ENCODE measurements at regions not wholly inside any gene's neighbourhood (a gene's known extent, or its start where the extent isn't known, plus 50 kb on each side); places are given as distances from the start of the nearest gene placed in this dataset.

GRCh38 chr4:22970665-22971064 lies 277.9 kb downstream of the GBA3 start:
- no peaks in the 10 kb centered on the region for H3K36me3 ChIP-seq (ENCODE audit: control insufficient read depth, insufficient read depth, low read length)

GRCh38 chr4:22969287-22969896 lies 276.7 kb downstream of the GBA3 start:
- no peak overlapping the region for H3K9ac ChIP-seq (ENCODE audit: low read length)
- no peaks in the 10 kb centered on the region for H3K36me3 ChIP-seq (ENCODE audit: control insufficient read depth, insufficient read depth, low read length)
- no peak overlapping the region for H3K4me3 ChIP-seq (ENCODE audit: low read depth, low read length)
- H3K4me1 ChIP-seq (ENCODE audit: control insufficient read depth, insufficient read depth, low read length): no peaks in the 10 kb centered on the region
- no peaks in the 10 kb centered on the region for H3K27me3 ChIP-seq (ENCODE audit: control insufficient read depth, insufficient read depth, low read length)
- 0 out of 2 replicates have a peak, but pooled peaks cover 8% of the 10 kb centered on the region for H3K9me3 ChIP-seq (ENCODE audit: control insufficient read depth, insufficient read depth, low read depth, low read length)
- H3K27ac ChIP-seq (ENCODE audit: low read depth, low read length): no peak overlapping the region

More at GRCh38 chr4:22970665-22971064, 277.9 kb downstream of the GBA3 start:
- H3K27ac ChIP-seq (ENCODE audit: low read depth, low read length): no peak overlapping the region
- no peaks in the 10 kb centered on the region for H3K27me3 ChIP-seq (ENCODE audit: control insufficient read depth, insufficient read depth, low read length)
- H3K4me1 ChIP-seq (ENCODE audit: control insufficient read depth, insufficient read depth, low read length): no peaks in the 10 kb centered on the region
- no peak overlapping the region for H3K9ac ChIP-seq (ENCODE audit: low read length)
- peaks cover 8% of the 10 kb centered on the region; the same call in 1 of the 2 replicates for H3K9me3 ChIP-seq (ENCODE audit: control insufficient read depth, insufficient read depth, low read depth, low read length)
- no peak overlapping the region for H3K4me3 ChIP-seq (ENCODE audit: low read depth, low read length)

- H3K27me3 ChIP-seq (ENCODE audit: control insufficient read depth, insufficient read depth, low read length): no peaks in the 10 kb centered on the region
- H3K36me3 ChIP-seq (ENCODE audit: control insufficient read depth, insufficient read depth, low read length): no peaks in the 10 kb centered on the region
- no peak overlapping the region for H3K4me3 ChIP-seq (ENCODE audit: low read depth, low read length)
- no peak overlapping the region for H3K9ac ChIP-seq (ENCODE audit: low read length)
- H3K4me1 ChIP-seq (ENCODE audit: control insufficient read depth, insufficient read depth, low read length): no peaks in the 10 kb centered on the region
- H3K9me3 ChIP-seq (ENCODE audit: control insufficient read depth, insufficient read depth, low read depth, low read length): no peaks in the 10 kb centered on the region
- no peak overlapping the region for H3K27ac ChIP-seq (ENCODE audit: low read depth, low read length)
Measured at GRCh38 chr4:22962295-22962694, 269.6 kb downstream of the GBA3 start.

GRCh38 chr4:22959483-22959882 lies 266.7 kb downstream of the GBA3 start:
- Histone ChIP-seq H3K27me3 (ENCODE audit: control insufficient read depth, insufficient read depth, low read length) (no peaks in the 10 kb centered on the region), H3K4me3 (ENCODE audit: low read depth, low read length) (no peak overlapping the region), H3K9me3 (ENCODE audit: control insufficient read depth, insufficient read depth, low read depth, low read length) (no peaks in the 10 kb centered on the region), H3K36me3 (ENCODE audit: control insufficient read depth, insufficient read depth, low read length) (no peaks in the 10 kb centered on the region), H3K4me1 (ENCODE audit: control insufficient read depth, insufficient read depth, low read length) (no peaks in the 10 kb centered on the region), H3K9ac (ENCODE audit: low read length) (no peak overlapping the region), H3K27ac (ENCODE audit: low read depth, low read length) (no peak overlapping the region)

- Histone ChIP-seq H3K27me3 (ENCODE audit: control insufficient read depth, insufficient read depth, low read length) (no peaks in the 10 kb centered on the region), H3K4me1 (ENCODE audit: control insufficient read depth, insufficient read depth, low read length) (no peaks in the 10 kb centered on the region), H3K27ac (ENCODE audit: low read depth, low read length) (no peak overlapping the region), H3K4me3 (ENCODE audit: low read depth, low read length) (no peak overlapping the region), H3K9ac (ENCODE audit: low read length) (no peak overlapping the region), H3K36me3 (ENCODE audit: control insufficient read depth, insufficient read depth, low read length) (no peaks in the 10 kb centered on the region), H3K9me3 (ENCODE audit: control insufficient read depth, insufficient read depth, low read depth, low read length) (no peaks in the 10 kb centered on the region)
Measured at GRCh38 chr4:22957774-22958309, 265.1 kb downstream of the GBA3 start.

- Histone ChIP-seq H3K4me1 (ENCODE audit: control insufficient read depth, insufficient read depth, low read length) (no peaks in the 10 kb centered on the region), H3K4me3 (ENCODE audit: low read depth, low read length) (no peak overlapping the region), H3K9me3 (ENCODE audit: control insufficient read depth, insufficient read depth, low read depth, low read length) (no peaks in the 10 kb centered on the region), H3K36me3 (ENCODE audit: control insufficient read depth, insufficient read depth, low read length) (no peaks in the 10 kb centered on the region), H3K27me3 (ENCODE audit: control insufficient read depth, insufficient read depth, low read length) (no peaks in the 10 kb centered on the region; the same call in 1 of the 2 replicates), H3K27ac (ENCODE audit: low read depth, low read length) (no peak overlapping the region), H3K9ac (ENCODE audit: low read length) (no peak overlapping the region)
Measured at GRCh38 chr4:22949161-22949855, 256.6 kb downstream of the GBA3 start.

- peaks cover 11% of the 10 kb centered on the region; the same call in 1 of the 2 replicates for H3K4me1 ChIP-seq (ENCODE audit: control insufficient read depth, insufficient read depth, low read length)
- H3K9ac ChIP-seq (ENCODE audit: low read length): no peak overlapping the region
- H3K27me3 ChIP-seq (ENCODE audit: control insufficient read depth, insufficient read depth, low read length): no peaks in the 10 kb centered on the region; the same call in 1 of the 2 replicates
Measured at GRCh38 chr4:22947851-22948250, 255.1 kb downstream of the GBA3 start.

GRCh38 chr4:22942920-22943559 lies 250.3 kb downstream of the GBA3 start:
- peak overlapping the region; percentile 5; the same call in 1 of the 2 replicates for H3K4me3 ChIP-seq (ENCODE audit: low read depth, low read length)

More at GRCh38 chr4:22947851-22948250, 255.1 kb downstream of the GBA3 start:
- no peak overlapping the region for H3K27ac ChIP-seq (ENCODE audit: low read depth, low read length)
- no peaks in the 10 kb centered on the region for H3K36me3 ChIP-seq (ENCODE audit: control insufficient read depth, insufficient read depth, low read length)
- no peak overlapping the region for H3K4me3 ChIP-seq (ENCODE audit: low read depth, low read length)
- H3K9me3 ChIP-seq (ENCODE audit: control insufficient read depth, insufficient read depth, low read depth, low read length): no peaks in the 10 kb centered on the region

GRCh38 chr4:22941688-22942375 lies 249.1 kb downstream of the GBA3 start:
- no peak overlapping the region for H3K27ac ChIP-seq (ENCODE audit: low read depth, low read length)
- H3K9me3 ChIP-seq (ENCODE audit: control insufficient read depth, insufficient read depth, low read depth, low read length): no peaks in the 10 kb centered on the region
- peaks cover 3% of the 10 kb centered on the region; the same call in 1 of the 2 replicates for H3K27me3 ChIP-seq (ENCODE audit: control insufficient read depth, insufficient read depth, low read length)
- H3K4me3 ChIP-seq (ENCODE audit: low read depth, low read length): no peak overlapping the region
- H3K4me1 ChIP-seq (ENCODE audit: control insufficient read depth, insufficient read depth, low read length): peaks cover 16% of the 10 kb centered on the region
- H3K36me3 ChIP-seq (ENCODE audit: control insufficient read depth, insufficient read depth, low read length): no peaks in the 10 kb centered on the region
- H3K9ac ChIP-seq (ENCODE audit: low read length): no peak overlapping the region

More at GRCh38 chr4:22942920-22943559, 250.3 kb downstream of the GBA3 start:
- H3K36me3 ChIP-seq (ENCODE audit: control insufficient read depth, insufficient read depth, low read length): no peaks in the 10 kb centered on the region
- H3K9ac ChIP-seq (ENCODE audit: low read length): peak overlapping the region; percentile 17
- H3K4me1 ChIP-seq (ENCODE audit: control insufficient read depth, insufficient read depth, low read length): peaks cover 16% of the 10 kb centered on the region
- H3K27ac ChIP-seq (ENCODE audit: low read depth, low read length): peak overlapping the region; percentile 7; the same call in 1 of the 2 replicates
- H3K9me3 ChIP-seq (ENCODE audit: control insufficient read depth, insufficient read depth, low read depth, low read length): no peaks in the 10 kb centered on the region
- peaks cover 3% of the 10 kb centered on the region; the same call in 1 of the 2 replicates for H3K27me3 ChIP-seq (ENCODE audit: control insufficient read depth, insufficient read depth, low read length)

- H3K27ac ChIP-seq (ENCODE audit: low read depth, low read length): no peak overlapping the region
- H3K4me3 ChIP-seq (ENCODE audit: low read depth, low read length): no peak overlapping the region
- no peaks in the 10 kb centered on the region for H3K36me3 ChIP-seq (ENCODE audit: control insufficient read depth, insufficient read depth, low read length)
- H3K9me3 ChIP-seq (ENCODE audit: control insufficient read depth, insufficient read depth, low read depth, low read length): 0 out of 2 replicates have a peak, but pooled peaks cover 3% of the 10 kb centered on the region
- H3K4me1 ChIP-seq (ENCODE audit: control insufficient read depth, insufficient read depth, low read length): no peaks in the 10 kb centered on the region
- H3K9ac ChIP-seq (ENCODE audit: low read length): no peak overlapping the region
- H3K27me3 ChIP-seq (ENCODE audit: control insufficient read depth, insufficient read depth, low read length): no peaks in the 10 kb centered on the region
Measured at GRCh38 chr4:22932326-22932725, 239.6 kb downstream of the GBA3 start.
